Liver (tissue), 7 donors: ENCODE measurements at regions not wholly inside any gene's neighbourhood (a gene's known extent, or its start where the extent isn't known, plus 50 kb on each side); places are given as distances from the start of the nearest gene placed in this dataset.

Experiments
- DNase-seq: peaks from one replicate; pipeline ENCODE4 v3.0.0-alpha.2; 2017; ENCODE audit warnings: low spot score
- H3K27ac ChIP-seq, 2 donors: one replicate each; pipeline ENCODE4 v1.7.0; 2013; ENCODE audit warnings: inconsistent platforms in 2 of 2, low read length in 2 of 2, control low read depth in 1 of 2, low read depth in 1 of 2, mild to moderate bottlenecking in 1 of 2
- H3K27me3 ChIP-seq, 4 donors: one replicate each; pipeline versions ENCODE4 v1.6.1 to v1.7.0; 2013; ENCODE audit warnings: low read length in 3 of 4, inconsistent platforms in 1 of 4, mild to moderate bottlenecking in 1 of 4, moderate library complexity in 1 of 4; ENCODE audit not compliant: control insufficient read depth in 4 of 4, insufficient read depth in 4 of 4
- H3K36me3 ChIP-seq, 4 donors: one replicate each; pipeline versions ENCODE4 v1.6.1 to v1.7.0; 2013; ENCODE audit warnings: low read length in 3 of 4, mild to moderate bottlenecking in 3 of 4, low read depth in 1 of 4, moderate library complexity in 1 of 4; ENCODE audit not compliant: control insufficient read depth in 4 of 4, insufficient read depth in 3 of 4
- H3K4me1 ChIP-seq, 4 donors: one replicate each; pipeline versions ENCODE4 v1.6.1 to v1.7.0; 2013; ENCODE audit warnings: low read length in 3 of 4, mild to moderate bottlenecking in 3 of 4, moderate library complexity in 1 of 4; ENCODE audit not compliant: control insufficient read depth in 4 of 4, insufficient read depth in 4 of 4
- H3K4me3 ChIP-seq, 3 donors: one replicate each; pipeline versions ENCODE4 v1.6.1 to v1.7.0; 2013; ENCODE audit warnings: low read length in 3 of 3, control low read depth in 1 of 3, low read depth in 1 of 3, mild to moderate bottlenecking in 1 of 3
- H3K9ac ChIP-seq, 2 donors: one replicate each; pipeline ENCODE4 v1.7.0; 2013; ENCODE audit warnings: low read length in 2 of 2, mild to moderate bottlenecking in 2 of 2, moderate library complexity in 2 of 2, control low read depth in 1 of 2, low read depth in 1 of 2
- H3K9me3 ChIP-seq, 4 donors: one replicate each; pipeline versions ENCODE4 v1.6.1 to v1.7.0; 2013; ENCODE audit warnings: low read length in 3 of 4; ENCODE audit not compliant: control insufficient read depth in 4 of 4
- ATF3 ChIP-seq: IDR thresholded peaks from 2 replicates; pipeline ENCODE4 v1.6.1; 2016; ENCODE audit warnings: antibody characterized with exemption
- EGR1 ChIP-seq, 2 donors: IDR thresholded peaks; 2 replicates each; pipeline ENCODE4 v1.6.1; 2016 to 2018; ENCODE audit warnings: antibody characterized with exemption in 2 of 2, low read depth in 2 of 2
- FOXA1 ChIP-seq: IDR thresholded peaks from 2 replicates; pipeline ENCODE4 v1.6.1; 2016; ENCODE audit warnings: antibody characterized with exemption
- GABPA ChIP-seq, 2 donors: IDR thresholded peaks in 1 of 2; conservative IDR thresholded peaks in 1 of 2; 2 replicates each; pipeline ENCODE4 v1.6.1; 2016; ENCODE audit warnings: antibody characterized with exemption in 2 of 2, mild to moderate bottlenecking in 1 of 2, moderate library complexity in 1 of 2
- HNF4A ChIP-seq, 2 donors: conservative IDR thresholded peaks; 2 replicates each; pipeline ENCODE4 v1.6.1; 2016; ENCODE audit warnings: antibody characterized with exemption in 2 of 2, mild to moderate bottlenecking in 2 of 2
- HNF4G ChIP-seq: IDR thresholded peaks from 2 replicates; pipeline ENCODE4 v1.6.1; 2016; ENCODE audit warnings: antibody characterized with exemption
- JUND ChIP-seq, 2 donors: IDR thresholded peaks; 2 replicates each; pipeline ENCODE4 v1.6.1; 2016; ENCODE audit warnings: antibody characterized with exemption in 2 of 2
- MAX ChIP-seq: IDR thresholded peaks from 2 replicates; pipeline ENCODE4 v1.6.1; 2016; ENCODE audit warnings: antibody characterized with exemption
- NR2F2 ChIP-seq: IDR thresholded peaks from 2 replicates; pipeline ENCODE4 v1.6.1; 2016; ENCODE audit warnings: antibody characterized with exemption
- RAD21 ChIP-seq, 2 donors: IDR thresholded peaks; 2 replicates each; pipeline ENCODE4 v1.6.1; 2016; ENCODE audit warnings: antibody characterized with exemption in 2 of 2, mild to moderate bottlenecking in 2 of 2
- RXRA ChIP-seq, 2 donors: IDR thresholded peaks; 2 replicates each; pipeline ENCODE4 v1.6.1; 2017 to 2018; ENCODE audit warnings: antibody characterized with exemption in 2 of 2, mild to moderate bottlenecking in 1 of 2
- SP1 ChIP-seq: IDR thresholded peaks from 2 replicates; pipeline ENCODE4 v1.6.1; 2018; ENCODE audit warnings: antibody characterized with exemption, mild to moderate bottlenecking
- TAF1 ChIP-seq: conservative IDR thresholded peaks from 2 replicates; pipeline ENCODE4 v1.6.1; 2016; ENCODE audit warnings: antibody characterized with exemption, mild to moderate bottlenecking
- YY1 ChIP-seq: IDR thresholded peaks from 2 replicates; pipeline ENCODE4 v1.6.1; 2016; ENCODE audit warnings: antibody characterized with exemption, mild to moderate bottlenecking
- ZBTB33 ChIP-seq: IDR thresholded peaks from 2 replicates; pipeline ENCODE4 v1.6.1; 2016; ENCODE audit warnings: antibody characterized with exemption
- WGBS: extraction: QIAGEN DNeasy Blood & Tissue Kit; methylation state at CpG from one replicate; pipeline ENCODE4 v1.1.7; 2013; 5-methylcytosine and 5-hydroxymethylcytosine counted together
- donor health status: healthy.
- donor health status: healthy.
- donor health status: healthy.
- donor health status: healthy.

- no peak for TF ChIP-seq MAX
- TF ChIP-seq FOXA1: no peak
Measured at GRCh38 chr9:31623511-31623910, 760.9 kb upstream of the ACO1 start (continued).

- H3K27ac ChIP-seq: no peak overlapping the region
- DNase-seq: no peak
- H3K9me3 ChIP-seq: no peaks in the 10 kb centered on the region
- H3K4me1 ChIP-seq: no peaks in the 10 kb centered on the region
- H3K27me3 ChIP-seq: no peaks in the 10 kb centered on the region
- H3K4me3 ChIP-seq: no peak overlapping the region
- no peak for TF ChIP-seq RAD21 (IDR thresholded peaks at IDR 0.05)
- TF ChIP-seq FOXA1: no peak
- TF ChIP-seq YY1: no peak
- no peak overlapping the region for H3K9ac ChIP-seq
- H3K36me3 ChIP-seq: no peaks in the 10 kb centered on the region
Measured at GRCh38 chr9:31629292-31629691, 755.2 kb upstream of the ACO1 start.

GRCh38 chr9:31637265-31637664 is 747.2 kb upstream of the ACO1 start:
- DNase-seq: no peak
- Histone ChIP-seq H3K9ac (no peak overlapping the region), H3K9me3 (no peaks in the 10 kb centered on the region), H3K4me3 (no peak overlapping the region), H3K27me3 (no peaks in the 10 kb centered on the region), H3K36me3 (no peaks in the 10 kb centered on the region), H3K27ac (no peak overlapping the region), H3K4me1 (no peaks in the 10 kb centered on the region)
- TF ChIP-seq JUND (IDR thresholded peaks at IDR 0.05) (no peak), HNF4G (no peak), HNF4A (conservative IDR thresholded peaks at IDR 0.05) (no peak)
- 74% methylated on average over 2 of the region's 2 CpGs for WGBS

- H3K9ac ChIP-seq: no peak overlapping the region
- H3K36me3 ChIP-seq: no peaks in the 10 kb centered on the region
- H3K9me3 ChIP-seq: no peaks in the 10 kb centered on the region
- H3K27me3 ChIP-seq: no peaks in the 10 kb centered on the region
- DNase-seq: no peak
- H3K4me1 ChIP-seq: no peaks in the 10 kb centered on the region
- no peak overlapping the region for H3K4me3 ChIP-seq
- TF ChIP-seq HNF4A (conservative IDR thresholded peaks at IDR 0.05) (no peak), SP1 (no peak), YY1 (no peak), ZBTB33 (no peak), EGR1 (IDR thresholded peaks at IDR 0.05; ENCODE audit: low read depth in 2 of 2) (no peak), MAX (no peak), HNF4G (no peak), RXRA (IDR thresholded peaks at IDR 0.05) (no peak), ATF3 (no peak), JUND (IDR thresholded peaks at IDR 0.05) (no peak), NR2F2 (no peak), GABPA (IDR thresholded peaks at IDR 0.05 in 1 of 2, conservative IDR thresholded peaks at IDR 0.05 in 1 of 2) (no peak), TAF1 (no peak)
- H3K27ac ChIP-seq: no peak overlapping the region
Measured at GRCh38 chr9:31637861-31638260, 746.6 kb upstream of the ACO1 start.
